ENCODE measurements at regions not wholly inside any gene's neighbourhood (a gene's known extent, or its start where the extent isn't known, plus 50 kb on each side); places are given as distances from the start of the nearest gene placed in this dataset.

DNA sequence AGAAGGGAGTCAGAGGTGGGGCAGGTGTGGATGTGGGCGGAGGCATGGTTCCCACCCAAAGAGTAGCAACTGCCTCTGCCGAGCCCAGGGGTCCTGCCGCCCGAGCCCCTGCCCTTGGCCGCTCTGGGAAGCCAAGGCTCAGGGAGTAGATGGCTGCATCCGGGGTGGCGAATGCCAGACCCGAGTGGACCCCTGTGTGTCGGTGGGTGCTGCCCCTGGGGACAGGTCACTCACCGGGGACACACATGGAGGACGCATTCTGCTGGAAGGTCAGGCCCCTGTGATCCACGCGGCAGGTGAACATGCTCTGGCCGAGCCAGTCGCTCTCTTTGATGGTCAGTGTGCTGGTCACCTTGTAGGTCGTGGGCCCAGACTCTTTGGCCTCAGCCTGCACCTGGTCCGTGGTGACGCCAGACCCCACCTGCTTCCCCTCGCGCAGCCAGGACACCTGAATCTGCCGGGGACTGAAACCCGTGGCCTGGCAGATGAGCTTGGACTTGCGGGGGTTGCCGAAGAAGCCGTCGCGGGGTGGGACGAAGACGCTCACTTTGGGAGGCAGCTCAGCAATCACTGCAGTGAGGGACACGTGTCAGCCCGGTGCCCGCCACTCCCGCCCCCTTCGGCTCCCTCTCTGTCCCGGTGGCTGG, 329.0 kb downstream of the TMEM121 start:
- H3K27me3 ChIP-seq (replicated peaks; ENCODE audit: insufficient read depth, low read depth, low read length, poor library complexity) = no peaks in the 10 kb centered on the region
- CTCF ChIA-PET = no interaction called here
- no peak for DNase-seq (ENCODE audit: low spot score)
- POLR2A ChIA-PET (ENCODE audit: low non-redundant PET) = no interaction called here
- intact Hi-C loops (cut with micrococcal nuclease; ENCODE audit: unreplicated experiment) = no loop called here
- no peaks in the 10 kb centered on the region for H3K4me1 ChIP-seq (ENCODE audit: insufficient read depth, low read length, poor library complexity, severe bottlenecking)
- H3K9me3 ChIP-seq (ENCODE audit: low read depth, low read length, poor library complexity, severe bottlenecking) = no peaks in the 10 kb centered on the region
- no peaks in the 10 kb centered on the region for H3K36me3 ChIP-seq (ENCODE audit: insufficient read depth, low read length, poor library complexity, severe bottlenecking)
- TF ChIP-seq, protein P1, sequence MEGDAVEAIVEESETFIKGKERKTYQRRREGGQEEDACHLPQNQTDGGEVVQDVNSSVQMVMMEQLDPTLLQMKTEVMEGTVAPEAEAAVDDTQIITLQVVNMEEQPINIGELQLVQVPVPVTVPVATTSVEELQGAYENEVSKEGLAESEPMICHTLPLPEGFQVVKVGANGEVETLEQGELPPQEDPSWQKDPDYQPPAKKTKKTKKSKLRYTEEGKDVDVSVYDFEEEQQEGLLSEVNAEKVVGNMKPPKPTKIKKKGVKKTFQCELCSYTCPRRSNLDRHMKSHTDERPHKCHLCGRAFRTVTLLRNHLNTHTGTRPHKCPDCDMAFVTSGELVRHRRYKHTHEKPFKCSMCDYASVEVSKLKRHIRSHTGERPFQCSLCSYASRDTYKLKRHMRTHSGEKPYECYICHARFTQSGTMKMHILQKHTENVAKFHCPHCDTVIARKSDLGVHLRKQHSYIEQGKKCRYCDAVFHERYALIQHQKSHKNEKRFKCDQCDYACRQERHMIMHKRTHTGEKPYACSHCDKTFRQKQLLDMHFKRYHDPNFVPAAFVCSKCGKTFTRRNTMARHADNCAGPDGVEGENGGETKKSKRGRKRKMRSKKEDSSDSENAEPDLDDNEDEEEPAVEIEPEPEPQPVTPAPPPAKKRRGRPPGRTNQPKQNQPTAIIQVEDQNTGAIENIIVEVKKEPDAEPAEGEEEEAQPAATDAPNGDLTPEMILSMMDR (conservative IDR thresholded peaks at IDR 0.05; ENCODE audit: low read depth, low read length) = no peak
- no peak for TF ChIP-seq EZH2 (IDR thresholded peaks at IDR 0.05; ENCODE audit: borderline replicate concordance, low read depth, low read length, poor library complexity, severe bottlenecking)
- BruUV-seq (replicated peaks) = no TSS peak
- no peak overlapping the region for H3K4me3 ChIP-seq (ENCODE audit: low read depth, low read length, poor library complexity, severe bottlenecking)
- no peak overlapping the region for H3K27ac ChIP-seq (ENCODE audit: low read depth, low read length, poor library complexity, severe bottlenecking)

DNA sequence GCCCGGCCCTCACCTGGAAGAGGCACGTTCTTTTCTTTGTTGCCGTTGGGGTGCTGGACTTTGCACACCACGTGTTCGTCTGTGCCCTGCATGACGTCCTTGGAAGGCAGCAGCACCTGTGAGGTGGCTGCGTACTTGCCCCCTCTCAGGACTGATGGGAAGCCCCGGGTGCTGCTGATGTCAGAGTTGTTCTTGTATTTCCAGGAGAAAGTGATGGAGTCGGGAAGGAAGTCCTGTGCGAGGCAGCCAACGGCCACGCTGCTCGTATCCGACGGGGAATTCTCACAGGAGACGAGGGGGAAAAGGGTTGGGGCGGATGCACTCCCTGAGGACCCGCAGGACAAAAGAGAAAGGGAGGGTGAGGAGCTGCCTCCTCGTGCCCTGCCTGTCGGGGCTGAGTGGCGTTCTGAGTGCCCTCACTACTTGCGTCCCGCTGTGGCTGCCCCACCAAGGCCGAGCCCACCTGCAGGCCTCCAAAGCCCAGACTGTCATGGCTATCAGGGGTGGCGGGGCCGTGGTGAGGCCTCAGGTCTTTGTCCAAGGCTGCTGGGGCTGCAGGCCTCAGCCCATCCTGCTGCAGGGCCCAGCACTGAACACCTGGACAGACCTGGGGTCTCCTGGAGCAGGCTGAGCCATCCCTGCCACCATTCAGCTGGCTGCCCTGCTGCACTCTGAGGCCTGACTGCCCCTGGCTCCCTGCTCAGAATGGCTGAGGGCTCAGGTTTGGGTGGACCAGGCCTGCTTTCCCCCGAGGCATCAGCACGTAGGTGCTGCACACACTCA, 329.7 kb downstream of the TMEM121 start:
- Histone ChIP-seq H3K27ac (ENCODE audit: low read depth, low read length, poor library complexity, severe bottlenecking) (no peak overlapping the region), H3K9me3 (ENCODE audit: low read depth, low read length, poor library complexity, severe bottlenecking) (no peaks in the 10 kb centered on the region), H3K4me3 (ENCODE audit: low read depth, low read length, poor library complexity, severe bottlenecking) (no peak overlapping the region), H3K4me1 (ENCODE audit: insufficient read depth, low read length, poor library complexity, severe bottlenecking) (no peaks in the 10 kb centered on the region), H3K36me3 (ENCODE audit: insufficient read depth, low read length, poor library complexity, severe bottlenecking) (no peaks in the 10 kb centered on the region), H3K27me3 (replicated peaks; ENCODE audit: insufficient read depth, low read depth, low read length, poor library complexity) (peaks cover 4% of the 10 kb centered on the region)
- no TSS peak for BruUV-seq (replicated peaks)
- intact Hi-C loops (cut with micrococcal nuclease; ENCODE audit: unreplicated experiment) = no loop called here
- ChIA-PET CTCF (no interaction called here), POLR2A (ENCODE audit: low non-redundant PET) (no interaction called here)
- no peak for TF ChIP-seq EZH2 (IDR thresholded peaks at IDR 0.05; ENCODE audit: borderline replicate concordance, low read depth, low read length, poor library complexity, severe bottlenecking)
- TF ChIP-seq, protein P1 (conservative IDR thresholded peaks at IDR 0.05; ENCODE audit: low read depth, low read length) = no peak
- no peak for DNase-seq (ENCODE audit: low spot score)

- Histone ChIP-seq H3K27me3 (replicated peaks; ENCODE audit: insufficient read depth, low read depth, low read length, poor library complexity) (peaks cover 8% of the 10 kb centered on the region), H3K36me3 (ENCODE audit: insufficient read depth, low read length, poor library complexity, severe bottlenecking) (no peaks in the 10 kb centered on the region), H3K4me1 (ENCODE audit: insufficient read depth, low read length, poor library complexity, severe bottlenecking) (no peaks in the 10 kb centered on the region), H3K4me3 (ENCODE audit: low read depth, low read length, poor library complexity, severe bottlenecking) (no peak overlapping the region), H3K9me3 (ENCODE audit: low read depth, low read length, poor library complexity, severe bottlenecking) (no peaks in the 10 kb centered on the region), H3K27ac (ENCODE audit: low read depth, low read length, poor library complexity, severe bottlenecking) (no peak overlapping the region)
- no peak for TF ChIP-seq EZH2 (IDR thresholded peaks at IDR 0.05; ENCODE audit: borderline replicate concordance, low read depth, low read length, poor library complexity, severe bottlenecking)
- TF ChIP-seq, protein P1 (conservative IDR thresholded peaks at IDR 0.05; ENCODE audit: low read depth, low read length) = no peak
- CTCF ChIA-PET = no interaction called here
- no TSS peak for BruUV-seq (replicated peaks)
- no peak for DNase-seq (ENCODE audit: low spot score)
- POLR2A ChIA-PET (ENCODE audit: low non-redundant PET) = no interaction called here
- intact Hi-C loops (cut with micrococcal nuclease; ENCODE audit: unreplicated experiment) = no loop called here
Observed at GRCh38 chr14:105856676-105857219, 330.4 kb downstream of the TMEM121 start.
